H54 (cell line): ENCODE measurements at regions not wholly inside any gene's neighbourhood (a gene's known extent, or its start where the extent isn't known, plus 50 kb on each side); places are given as distances from the start of the nearest gene placed in this dataset.
A peak's percentile ranks its signal among the peaks of the same experiment; 100 is the strongest.
"Not testable (repeated sequence)": the region's sequence is repeated elsewhere in the genome, so short reads cannot be mapped to it uniquely, and the experiment has no call there.

ENCODE experiments used
- DNase-seq: peaks from one replicate; pipeline ENCODE4 v3.0.0; 2011; ENCODE audit warnings: low spot score, mixed read lengths; ENCODE audit not compliant: insufficient read length
- FAIRE-seq: peaks from 3 replicates; lab custom pipeline; 2011; peaks lifted over from hg19 to GRCh38; lab: Jason Lieb, UNC
- POLR2A ChIP-seq: IDR thresholded peaks from 2 replicates; pipeline ENCODE4 v1.6.1; 2011; ENCODE audit warnings: low read depth, mild to moderate bottlenecking, low read length

DNA sequence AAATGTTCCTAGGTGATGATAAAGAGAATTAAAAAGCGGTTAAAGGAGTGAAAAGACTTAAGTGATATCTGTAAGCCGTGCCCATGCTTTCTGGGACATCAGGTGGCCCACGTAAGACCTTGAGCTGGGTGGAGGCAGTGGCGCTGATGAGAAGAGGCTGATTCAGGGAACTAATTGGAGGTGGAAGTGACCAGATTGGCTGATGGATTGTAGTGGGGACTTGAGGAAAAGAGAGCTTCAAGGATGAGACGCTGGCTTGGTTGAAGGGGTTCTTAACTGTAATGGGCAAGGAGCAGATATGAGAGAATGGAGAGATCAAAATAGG is 69.1 kb upstream of the EP300 start:
- no peak for DNase-seq
- TF ChIP-seq POLR2A = no peak
- FAIRE-seq = no peak

DNA sequence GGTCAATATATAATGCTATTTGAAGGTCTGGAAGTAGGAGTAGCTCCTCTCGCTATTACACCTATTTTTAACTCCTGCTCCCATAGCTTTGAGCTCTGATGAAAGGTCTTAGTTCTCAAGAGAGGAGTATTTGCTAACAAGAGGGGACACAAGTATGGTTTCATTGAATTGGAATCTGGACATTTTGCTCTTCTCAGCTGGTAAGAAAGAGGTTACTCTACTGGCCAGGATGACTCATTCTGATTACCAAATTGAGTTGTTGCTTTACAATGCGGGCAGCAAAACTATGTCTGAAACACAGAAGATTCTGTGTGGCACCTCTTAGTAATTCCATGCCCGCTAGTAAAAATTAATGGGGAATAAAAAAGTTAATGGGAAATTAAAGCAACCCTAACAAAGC is 63.6 kb upstream of the EP300 start:
- FAIRE-seq (no peak), DNase-seq (peak; percentile 51)
- TF ChIP-seq POLR2A = no peak

DNA sequence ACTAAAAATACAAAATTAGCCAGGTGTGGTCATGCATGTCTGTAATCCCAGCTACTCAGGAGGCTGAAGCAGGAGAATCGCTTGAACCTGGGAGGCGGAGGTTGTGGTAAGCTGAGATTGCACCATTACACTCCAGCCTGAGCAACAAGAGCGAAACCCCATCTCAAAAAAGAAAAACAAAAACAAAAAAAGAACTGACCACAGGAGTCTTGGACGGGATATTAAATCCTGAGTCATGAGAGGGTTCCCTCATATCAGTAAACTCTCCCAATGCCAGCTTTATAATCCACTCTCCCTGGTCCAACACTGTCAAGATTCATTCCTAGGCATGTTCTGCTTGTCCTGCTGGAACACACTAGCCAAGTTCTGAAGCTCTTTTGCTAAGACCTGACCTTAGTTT is 61.5 kb upstream of the EP300 start:
- TF ChIP-seq POLR2A = no peak
- no peak for FAIRE-seq
- DNase-seq = no peak

DNA sequence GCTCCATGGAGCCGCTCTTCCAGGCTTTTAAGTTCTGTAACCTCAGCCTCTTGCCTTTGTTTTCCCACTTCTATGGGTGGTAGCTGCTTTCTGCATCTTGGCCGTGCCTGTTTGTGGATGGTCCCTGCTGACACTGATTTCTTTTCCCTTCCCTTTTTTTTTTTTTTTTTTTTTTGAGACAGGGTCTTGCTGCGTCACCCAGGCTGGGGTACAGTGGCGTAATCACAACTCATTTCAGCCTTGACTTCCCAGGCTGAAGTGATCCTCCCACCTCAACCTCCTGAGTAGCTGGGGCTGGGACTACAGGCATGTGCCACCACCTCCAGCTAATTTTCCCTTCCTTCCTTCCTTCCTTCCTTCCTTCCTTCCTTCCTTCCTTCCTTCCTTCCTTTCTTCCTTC is 57.7 kb upstream of the EP300 start:
- DNase-seq (no peak), FAIRE-seq (no peak)
- no peak for TF ChIP-seq POLR2A

DNA sequence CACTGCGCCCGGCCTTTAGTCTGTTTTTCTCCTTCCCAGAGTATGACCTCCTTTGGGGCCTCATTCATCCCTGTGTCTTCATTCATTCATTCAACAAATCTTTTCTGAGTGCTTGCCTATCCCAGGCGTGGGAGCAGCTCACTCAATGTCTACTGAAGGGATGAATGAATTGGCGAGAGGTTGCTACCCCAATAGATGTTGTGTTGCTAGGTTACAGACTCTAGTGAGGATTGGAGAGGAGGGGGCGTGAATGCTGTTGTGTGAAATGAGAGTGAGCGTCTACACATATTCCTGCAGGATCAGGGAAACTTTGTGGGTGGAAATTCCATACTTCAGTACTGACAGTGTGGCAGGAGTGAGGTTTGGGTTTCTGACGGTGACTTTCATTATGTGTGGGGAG is 55.5 kb upstream of the EP300 start:
- DNase-seq = no peak
- TF ChIP-seq POLR2A = no peak
- FAIRE-seq = no peak

DNA sequence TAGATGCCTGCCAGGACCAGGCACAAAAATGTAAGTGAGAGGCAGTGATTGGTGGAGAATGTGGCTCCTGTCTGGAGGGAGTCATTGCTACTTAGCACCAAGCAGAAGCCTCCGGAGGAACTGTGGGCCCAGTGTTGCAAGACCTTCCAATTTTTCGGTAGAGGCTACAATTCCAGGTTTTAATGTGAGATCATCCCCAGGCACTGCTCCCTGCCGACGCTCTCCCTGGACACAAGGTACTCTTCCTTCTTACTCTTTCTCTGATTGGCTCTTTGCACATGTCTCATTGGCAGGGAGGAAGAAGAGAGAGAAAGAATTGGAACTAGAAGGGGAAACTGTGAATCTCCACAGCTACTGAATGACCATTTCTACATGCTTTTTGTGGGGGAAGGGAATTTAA is 53.7 kb upstream of the EP300 start:
- TF ChIP-seq POLR2A = no peak
- FAIRE-seq = no peak
- DNase-seq = no peak

DNA sequence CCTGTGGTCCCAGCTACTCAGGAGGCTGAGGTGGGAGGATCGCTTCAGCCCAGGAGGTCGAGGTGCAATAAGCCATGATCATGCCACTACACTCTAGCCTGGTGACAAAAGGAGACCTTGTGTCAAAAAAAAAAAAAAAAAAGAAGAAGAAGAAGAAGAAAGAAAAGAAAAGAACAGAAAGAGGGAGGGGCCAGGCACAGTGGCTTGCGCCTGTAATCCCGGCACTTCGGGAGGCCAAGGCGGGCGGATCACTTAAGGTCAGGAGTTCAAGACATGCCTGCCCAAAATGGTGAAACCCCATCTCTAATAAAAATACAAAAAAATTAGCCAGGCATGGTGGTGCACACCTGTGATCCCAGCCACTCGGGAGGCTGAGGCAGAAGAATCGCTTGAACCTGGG is 52.8 kb upstream of the EP300 start:
- not testable (repeated sequence) for DNase-seq, FAIRE-seq

DNA sequence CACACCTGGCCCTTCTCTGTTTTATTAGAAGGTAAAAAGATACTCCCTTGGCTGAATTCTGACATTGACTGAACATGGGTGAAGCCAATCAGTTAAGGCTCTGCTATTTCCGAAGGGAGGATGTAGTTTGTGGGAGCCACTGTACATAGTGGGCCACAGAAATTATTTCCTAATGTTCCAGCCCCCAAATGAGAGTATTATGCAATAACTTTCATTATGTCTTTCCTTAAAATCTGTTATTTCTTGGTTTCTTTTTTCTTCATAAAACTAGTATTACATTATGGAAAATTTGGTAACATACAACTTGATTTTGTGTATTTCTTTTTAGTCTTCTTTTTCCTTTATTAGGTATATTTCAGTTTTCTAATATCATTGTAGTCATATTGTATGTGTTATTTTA is 51.9 kb upstream of the EP300 start:
- DNase-seq (no peak), FAIRE-seq (no peak)
- TF ChIP-seq POLR2A = no peak

DNA sequence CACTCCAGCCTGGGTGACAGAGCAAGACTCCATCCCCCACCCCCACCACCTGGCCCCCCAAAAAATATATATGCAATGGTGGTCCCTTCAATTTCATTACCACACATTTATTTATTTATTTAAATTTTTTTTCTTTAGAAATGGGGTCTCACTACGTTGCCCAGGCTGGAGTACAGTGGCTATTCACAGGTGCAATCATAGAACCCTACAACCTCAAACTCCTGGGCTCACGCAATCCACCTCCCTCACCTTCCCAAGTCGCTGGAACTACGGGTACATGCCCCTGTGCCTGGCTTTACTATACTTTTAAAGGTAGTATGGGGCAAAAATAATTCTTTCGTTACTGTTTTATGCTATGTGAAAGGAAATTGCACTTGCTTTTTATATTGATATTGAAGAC is 50.9 kb upstream of the EP300 start:
- no peak for FAIRE-seq
- no peak for DNase-seq
- TF ChIP-seq POLR2A = no peak
